ENCODE measurements at regions not wholly inside any gene's neighbourhood (a gene's known extent, or its start where the extent isn't known, plus 50 kb on each side); places are given as distances from the start of the nearest gene placed in this dataset.
"Not testable (repeated sequence)": the region's sequence is repeated elsewhere in the genome, so short reads cannot be mapped to it uniquely, and the experiment has no call there.

DNA sequence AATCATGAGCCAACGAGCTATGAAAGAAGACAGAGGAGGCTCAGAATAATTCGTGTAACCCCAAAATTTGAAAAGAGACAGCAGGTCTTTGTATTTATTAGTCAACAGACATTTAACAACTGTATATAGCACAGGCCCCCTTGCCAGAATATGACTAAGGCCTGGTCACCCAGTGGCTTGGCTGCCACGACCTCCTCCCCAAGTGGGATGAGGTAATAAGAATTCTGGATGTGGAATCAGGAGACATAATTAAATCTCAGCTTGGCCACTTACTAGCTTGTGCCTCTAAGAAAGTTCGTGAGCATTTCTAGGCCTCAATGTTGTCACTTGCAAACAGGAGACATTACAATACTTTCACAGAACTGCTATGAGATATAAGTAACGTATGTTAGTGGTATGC lies 134.2 kb upstream of the TNFSF4 start:
- in situ Hi-C loops (cut with HindIII; ENCODE audit: low sequenced_read_pairs) = no loop called here

DNA sequence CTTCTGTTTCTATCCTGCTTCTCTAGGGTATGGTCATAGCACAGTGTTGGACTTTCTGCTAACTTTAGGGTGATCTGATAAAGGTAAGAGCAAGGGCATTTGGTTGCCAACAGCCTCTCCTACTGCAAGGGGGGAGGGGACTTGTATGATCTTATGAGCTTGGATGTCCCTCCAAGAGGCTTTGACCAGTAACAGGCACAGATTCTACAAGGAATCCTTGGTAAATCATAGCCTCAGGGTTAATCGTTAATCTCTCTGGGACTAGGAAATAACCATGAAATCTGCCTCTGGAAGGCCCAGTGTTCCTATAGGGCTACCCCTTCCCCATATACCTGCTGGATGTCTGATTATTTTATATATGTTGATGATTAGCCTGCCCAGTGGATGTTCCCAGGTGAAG lies 134.8 kb upstream of the TNFSF4 start:
- in situ Hi-C loops (cut with HindIII; ENCODE audit: low sequenced_read_pairs) = no loop called here

GRCh38 chr1:173342736-173343135 lies 134.4 kb upstream of the PRDX6 start:
- in situ Hi-C loops (cut with HindIII; ENCODE audit: low sequenced_read_pairs) = no loop called here

GRCh38 chr1:173344034-173344743 lies 132.9 kb upstream of the PRDX6 start:
- in situ Hi-C loops (cut with HindIII; ENCODE audit: low sequenced_read_pairs) = no loop called here

DNA sequence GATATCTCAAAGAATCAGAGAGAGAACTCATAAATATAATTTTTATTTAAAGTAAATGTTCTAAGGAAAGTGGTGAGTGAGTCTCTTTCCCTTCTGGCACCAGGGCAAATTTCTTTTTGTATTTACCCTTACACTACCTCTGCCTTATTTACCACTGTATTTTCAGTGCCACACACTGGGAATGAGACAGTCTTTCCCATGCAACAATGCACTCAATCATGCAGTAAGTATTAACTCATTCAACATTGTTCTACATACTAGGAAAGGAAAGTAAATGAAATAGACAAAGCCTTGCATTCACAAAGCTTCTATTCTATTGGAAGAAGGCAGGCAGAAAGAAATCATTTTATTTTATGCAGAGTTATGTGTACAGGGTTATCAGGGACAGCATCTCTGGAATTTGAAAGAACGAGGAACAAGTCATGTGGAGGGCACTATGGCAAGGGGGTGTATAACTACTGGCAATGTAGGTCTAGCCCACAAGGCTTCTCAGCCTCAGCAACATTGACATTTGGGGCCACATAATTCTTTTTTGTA lies 129.8 kb upstream of the PRDX6 start:
- in situ Hi-C loops (cut with HindIII; ENCODE audit: low sequenced_read_pairs) = no loop called here

DNA sequence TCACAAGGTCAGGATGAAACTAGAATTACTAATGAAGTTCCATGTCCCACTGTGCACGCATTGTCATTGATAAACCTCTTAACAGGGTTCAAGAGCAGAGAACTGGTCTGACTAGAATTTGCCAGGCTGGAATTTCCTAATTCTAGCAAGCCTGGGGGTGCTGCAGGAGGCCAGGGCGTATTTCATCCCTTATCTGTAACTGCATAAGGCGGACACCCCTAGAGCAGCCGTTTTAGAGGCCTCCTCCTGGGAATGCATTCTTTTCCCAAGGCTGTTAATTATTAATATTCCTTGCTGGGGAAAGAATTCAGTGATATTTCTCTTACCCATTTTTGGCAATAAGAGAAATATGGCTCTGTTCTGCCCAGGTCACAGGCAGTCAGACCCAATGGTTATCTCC lies 124.5 kb upstream of the PRDX6 start:
- in situ Hi-C loops (cut with HindIII; ENCODE audit: low sequenced_read_pairs) = loop anchor here (5.0 kb wide), 2 partner anchors 35 to 70 kb away; no protein-coding TSS in a partner anchor

DNA sequence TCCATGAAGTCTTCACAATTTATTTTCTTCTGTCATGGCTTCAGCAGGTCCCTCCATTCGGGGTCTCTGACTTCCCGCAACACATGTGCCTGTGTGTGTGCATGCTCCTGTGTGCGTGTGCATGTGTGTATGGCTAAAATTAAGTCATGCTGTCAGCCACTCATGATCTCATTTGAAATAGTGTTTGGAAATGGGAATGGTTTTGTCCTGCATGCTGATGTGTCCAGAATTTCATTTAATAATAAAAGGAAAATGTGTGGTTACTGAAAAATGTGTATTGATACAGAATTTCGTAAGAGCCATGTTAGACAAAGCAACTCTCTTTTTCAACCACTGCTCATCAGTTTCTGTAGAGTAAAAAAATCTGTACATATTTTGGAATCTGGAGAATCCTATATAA lies 123.8 kb upstream of the PRDX6 start:
- in situ Hi-C loops (cut with HindIII; ENCODE audit: low sequenced_read_pairs) = loop anchor here (5.0 kb wide), 2 partner anchors 36 to 69 kb away; no protein-coding TSS in a partner anchor

- in situ Hi-C loops (cut with HindIII; ENCODE audit: low sequenced_read_pairs) = loop anchor here (5.0 kb wide), 2 partner anchors 38 to 67 kb away; no protein-coding TSS in a partner anchor
Observed at GRCh38 chr1:173354937-173355280, 122.2 kb upstream of the PRDX6 start.

- in situ Hi-C loops (cut with HindIII; ENCODE audit: low sequenced_read_pairs) = no loop called here
Observed at GRCh38 chr1:173355281-173356031, 121.7 kb upstream of the PRDX6 start.

DNA sequence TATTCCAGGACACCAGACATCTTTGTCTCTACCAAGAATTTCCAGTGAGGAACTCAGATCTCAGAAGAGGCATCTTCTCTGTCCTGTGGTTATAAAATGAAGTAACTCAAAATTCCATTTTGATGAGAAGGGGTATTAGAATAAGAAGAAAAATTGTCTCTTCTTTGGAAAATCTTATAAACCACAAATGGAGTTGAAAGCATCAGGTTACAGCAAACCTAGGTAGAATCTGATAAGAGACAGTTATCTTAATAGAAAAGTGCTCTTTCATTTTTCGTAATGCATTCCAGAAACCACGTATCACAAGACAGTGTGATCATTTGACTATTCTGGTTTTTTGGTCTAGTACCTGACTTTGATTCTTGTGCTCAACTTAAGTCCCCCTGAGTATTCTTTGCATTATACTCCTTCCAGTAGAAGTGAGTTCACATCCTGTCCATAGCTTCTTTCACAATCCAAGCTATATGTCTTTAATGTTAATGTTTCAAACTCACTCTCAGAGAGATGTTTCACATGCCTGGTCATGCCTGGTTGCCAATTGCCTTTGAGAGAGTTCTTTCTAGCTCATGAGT lies 120.9 kb upstream of the PRDX6 start:
- in situ Hi-C loops (cut with HindIII; ENCODE audit: low sequenced_read_pairs) = no loop called here

- in situ Hi-C loops (cut with HindIII; ENCODE audit: low sequenced_read_pairs) = no loop called here
Observed at GRCh38 chr1:173360487-173361063, 116.6 kb upstream of the PRDX6 start.

- in situ Hi-C loops (cut with HindIII; ENCODE audit: low sequenced_read_pairs) = no loop called here
Observed at GRCh38 chr1:173362543-173362942, 114.6 kb upstream of the PRDX6 start.

- in situ Hi-C loops (cut with HindIII; ENCODE audit: low sequenced_read_pairs) = no loop called here
Observed at GRCh38 chr1:173364827-173365226, 112.3 kb upstream of the PRDX6 start.

DNA sequence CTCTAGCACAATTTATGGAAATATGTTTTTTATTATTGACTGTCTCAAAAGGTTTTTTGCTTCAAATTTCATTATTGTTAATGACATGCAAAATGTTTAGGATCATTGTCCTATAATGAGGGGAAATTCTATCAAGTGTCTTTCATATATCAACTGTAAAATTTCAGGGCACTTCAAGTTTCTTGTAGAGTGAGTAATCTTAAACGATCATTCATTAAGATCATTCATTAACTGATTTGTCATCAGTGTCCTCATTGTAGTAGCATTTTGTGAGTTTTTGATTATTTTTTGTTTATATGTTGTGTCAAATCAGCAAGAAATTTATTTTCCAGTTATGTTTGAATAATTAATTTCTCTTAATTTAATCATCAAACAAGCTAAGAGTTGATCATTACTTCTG lies 111.8 kb upstream of the PRDX6 start:
- in situ Hi-C loops (cut with HindIII; ENCODE audit: low sequenced_read_pairs) = no loop called here

DNA sequence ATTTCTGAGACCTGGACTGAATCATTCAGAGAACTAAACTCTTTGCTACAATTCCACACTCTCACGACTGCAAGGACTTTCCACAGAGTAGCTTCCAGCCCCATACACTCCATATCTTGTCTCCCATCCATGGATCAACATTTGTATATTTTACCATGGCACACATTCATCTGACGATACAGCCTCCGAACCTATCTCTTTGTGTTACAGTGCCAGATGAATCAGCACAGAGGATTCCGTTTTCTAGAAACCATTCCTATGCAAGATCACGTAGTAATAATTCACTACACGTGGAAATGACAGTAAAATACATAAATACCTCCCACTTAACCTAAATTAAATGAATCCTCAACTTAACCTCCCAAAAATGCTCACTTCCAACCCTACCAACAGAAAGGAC lies 110.0 kb upstream of the PRDX6 start:
- in situ Hi-C loops (cut with HindIII; ENCODE audit: low sequenced_read_pairs) = no loop called here

- in situ Hi-C loops (cut with HindIII; ENCODE audit: low sequenced_read_pairs) = not testable (repeated sequence)
Observed at GRCh38 chr1:173370586-173370985, 106.5 kb upstream of the PRDX6 start.

DNA sequence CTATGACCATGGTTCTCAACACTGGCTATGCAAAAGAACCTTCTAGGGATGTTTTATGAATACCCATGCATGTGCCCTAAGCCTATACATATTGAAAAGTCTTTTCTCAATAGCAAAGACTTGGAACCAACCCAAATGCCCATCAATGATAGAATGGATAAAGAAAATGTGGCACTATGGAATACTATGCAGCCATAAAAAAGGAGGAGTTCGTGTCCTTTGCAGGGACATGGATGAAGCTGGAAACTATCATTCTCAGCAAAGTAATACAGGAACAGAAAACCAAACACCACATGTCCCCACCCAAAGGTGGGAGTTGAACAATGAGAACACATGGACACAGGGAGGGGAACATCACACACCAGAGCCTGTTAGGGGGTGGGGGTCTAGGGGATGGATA lies 101.1 kb upstream of the PRDX6 start:
- in situ Hi-C loops (cut with HindIII; ENCODE audit: low sequenced_read_pairs) = not testable (repeated sequence)

DNA sequence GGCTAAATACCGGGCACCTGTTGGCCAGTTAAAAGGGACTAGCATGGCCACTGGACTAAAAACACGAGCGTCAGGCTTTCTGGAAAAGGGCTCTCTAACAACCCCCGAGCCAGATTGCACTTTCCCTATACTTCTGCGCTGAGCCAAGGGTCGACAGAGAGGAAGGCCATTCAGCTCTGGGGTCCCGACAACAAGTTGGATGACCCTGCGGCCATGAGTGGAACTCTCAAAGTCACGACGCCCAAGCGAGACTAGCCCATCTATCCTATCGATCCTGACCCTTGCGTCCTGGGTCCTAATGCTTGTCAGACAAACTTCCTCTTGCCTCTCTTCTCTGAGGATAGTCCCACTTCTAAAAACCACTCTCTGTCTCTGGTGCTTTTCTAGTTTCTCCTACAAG lies 99.9 kb upstream of the PRDX6 start:
- in situ Hi-C loops (cut with HindIII; ENCODE audit: low sequenced_read_pairs) = no loop called here

DNA sequence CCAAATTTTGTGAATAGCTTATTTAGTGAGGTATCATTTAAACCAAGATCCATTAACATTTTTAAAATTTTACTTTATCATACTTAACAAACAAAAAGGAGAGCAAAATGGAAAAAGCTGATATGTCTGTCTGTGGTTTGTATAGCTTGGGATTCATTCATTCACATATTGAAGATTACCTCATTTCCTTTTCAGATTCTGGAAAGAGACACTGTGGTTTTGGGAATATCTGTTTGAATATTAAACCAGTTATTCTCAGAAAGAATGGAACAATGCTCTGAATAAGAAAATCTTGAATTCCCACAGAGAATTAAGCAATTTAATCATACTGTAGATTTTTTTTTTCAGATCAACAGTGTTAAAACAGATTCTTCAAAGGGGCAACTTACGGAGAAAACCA lies 93.8 kb upstream of the PRDX6 start:
- in situ Hi-C loops (cut with HindIII; ENCODE audit: low sequenced_read_pairs) = no loop called here

DNA sequence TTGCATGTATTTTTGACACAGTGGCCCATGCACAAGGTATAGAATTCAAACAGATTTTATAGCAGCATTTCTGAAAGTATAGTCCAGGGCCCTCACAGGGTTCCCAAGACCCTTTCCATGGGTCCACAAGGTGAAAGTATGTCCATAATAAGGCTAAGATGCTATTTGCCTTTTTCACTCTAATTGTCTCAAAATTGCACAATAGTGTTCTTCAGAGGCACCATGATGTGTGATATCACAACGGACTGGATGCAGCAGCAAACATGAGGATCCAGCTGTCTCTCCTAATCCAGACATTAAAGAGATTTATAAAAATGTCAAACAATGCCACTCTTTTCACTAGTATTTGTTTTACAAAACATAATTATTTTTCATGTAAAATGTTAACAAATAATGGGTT lies 88.8 kb upstream of the PRDX6 start:
- in situ Hi-C loops (cut with HindIII; ENCODE audit: low sequenced_read_pairs) = no loop called here

- in situ Hi-C loops (cut with HindIII; ENCODE audit: low sequenced_read_pairs) = no loop called here
Observed at GRCh38 chr1:173392895-173393658, 84.1 kb upstream of the PRDX6 start.
